Gastroesophageal sphincter (tissue), 4 donors: ENCODE measurements at regions not wholly inside any gene's neighbourhood (a gene's known extent, or its start where the extent isn't known, plus 50 kb on each side); places are given as distances from the start of the nearest gene placed in this dataset.

Source experiments
- ATAC-seq: fragments of 150-250 bp; one replicate; pipeline ENCODE4 v1.9.1; 2016; ENCODE audit warnings: mild to moderate bottlenecking, moderate library complexity
- H3K27ac ChIP-seq, 4 donors: fragments of 200-600 bp; sonication (generic) in 3 of 4; 1 replicate in 3 of 4; 2 replicates in 1 of 4; pipeline ENCODE4 v1.5.1; 2016 to 2019
- H3K27me3 ChIP-seq: fragments of 200-600 bp; sonication (generic); one replicate; pipeline ENCODE4 v1.5.1; 2019
- H3K36me3 ChIP-seq, 2 donors: fragments of 200-600 bp; sonication (generic); one replicate each; pipeline ENCODE4 v1.5.1; 2019; ENCODE audit warnings: control low read depth in 1 of 2
- H3K4me1 ChIP-seq, 3 donors: fragments of 200-600 bp; sonication (generic); 1 replicate in 2 of 3; 2 replicates in 1 of 3; pipeline ENCODE4 v1.5.1; 2016 to 2019; ENCODE audit warnings: control low read depth in 2 of 3
- H3K4me3 ChIP-seq, 2 donors: fragments of 200-600 bp; sonication (generic); one replicate each; pipeline ENCODE4 v1.5.1; 2019; ENCODE audit warnings: mild to moderate bottlenecking in 1 of 2, moderate library complexity in 1 of 2
- H3K9me3 ChIP-seq, 3 donors: fragments of 200-600 bp; sonication (generic); one replicate each; pipeline ENCODE4 v1.5.1; 2017 to 2019; ENCODE audit warnings: control low read depth in 2 of 3
- CTCF ChIP-seq, 4 experiments: fragments of 200-600 bp in 2 of 4; fragments of 450-650 bp in 2 of 4; sonication (generic) in 1 of 4; IDR thresholded peaks; one replicate each; pipeline ENCODE4 v1.5.1; 2017 to 2019; ENCODE audit warnings: antibody characterized with exemption in 4 of 4, mild to moderate bottlenecking in 2 of 4, moderate library complexity in 2 of 4
- EP300 ChIP-seq: sonication (generic); formaldehyde crosslinking; IDR thresholded peaks from one replicate; pipeline ENCODE4 v1.6.1; 2017; ENCODE audit warnings: antibody characterized with exemption, mild to moderate bottlenecking
- POLR2A ChIP-seq, 2 donors: fragments of 450-650 bp; IDR thresholded peaks; one replicate each; pipeline ENCODE4 v1.6.1; 2017; ENCODE audit warnings: antibody characterized with exemption in 2 of 2, mild to moderate bottlenecking in 2 of 2, moderate library complexity in 1 of 2
- POLR2AphosphoS5 ChIP-seq: sonication (generic); formaldehyde crosslinking; IDR thresholded peaks from one replicate; pipeline ENCODE4 v1.6.1; 2017; ENCODE audit warnings: antibody characterized with exemption
- WGBS, 2 donors: methylation state at CpG; one replicate each; pipeline ENCODE4 v1.1.5; 2018; ENCODE audit warnings: low coverage in 1 of 2; 5-methylcytosine and 5-hydroxymethylcytosine counted together

DNA sequence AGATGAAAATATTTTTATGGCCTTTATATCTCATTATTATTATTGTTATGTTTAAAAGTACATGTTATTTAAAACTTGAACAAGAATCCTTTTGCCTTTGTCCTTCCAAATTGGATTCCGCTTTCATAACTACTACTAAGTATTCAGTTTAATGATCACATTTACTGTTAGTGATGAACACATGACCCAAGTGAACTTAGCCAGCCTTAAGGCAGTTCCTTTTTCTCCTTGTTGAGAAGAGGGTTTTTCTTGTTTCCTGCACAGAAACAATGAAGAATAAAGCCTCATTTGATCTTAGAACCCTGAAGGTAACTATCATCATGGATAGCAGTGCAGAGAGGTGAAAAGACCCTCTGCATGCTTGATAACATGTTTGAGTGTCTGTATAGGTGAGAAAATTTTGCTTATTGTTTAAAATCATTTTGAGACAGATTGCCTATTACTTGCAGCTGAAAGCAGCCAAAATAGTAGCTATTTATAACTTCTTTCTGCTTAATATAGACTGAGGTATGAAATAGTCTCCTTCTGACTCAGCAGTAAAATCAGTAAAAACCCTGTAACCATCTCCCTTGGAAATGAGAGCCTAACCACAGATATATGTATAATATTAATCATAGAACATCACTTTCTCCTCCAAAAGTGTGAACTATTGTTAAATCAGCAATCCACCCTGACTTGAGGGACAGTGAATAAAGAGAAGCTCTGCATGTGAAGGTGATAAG is 266.2 kb downstream of the SPATA31D1 start:
- H3K4me3 ChIP-seq: no peak overlapping the region
- no peaks in the 10 kb centered on the region for H3K9me3 ChIP-seq
- ATAC-seq: no peak
- no peaks in the 10 kb centered on the region for H3K36me3 ChIP-seq
- H3K27ac ChIP-seq: no peak overlapping the region
- 89 to 100% methylated on average over 1 of the region's 1 CpG for WGBS, 2 donors
- TF ChIP-seq CTCF (IDR thresholded peaks at IDR 0.05): no peak
- no peak for TF ChIP-seq EP300
- TF ChIP-seq POLR2A (IDR thresholded peaks at IDR 0.05): no peak
- no peak for TF ChIP-seq POLR2AphosphoS5
- H3K4me1 ChIP-seq: no peaks in the 10 kb centered on the region
- no peaks in the 10 kb centered on the region for H3K27me3 ChIP-seq

DNA sequence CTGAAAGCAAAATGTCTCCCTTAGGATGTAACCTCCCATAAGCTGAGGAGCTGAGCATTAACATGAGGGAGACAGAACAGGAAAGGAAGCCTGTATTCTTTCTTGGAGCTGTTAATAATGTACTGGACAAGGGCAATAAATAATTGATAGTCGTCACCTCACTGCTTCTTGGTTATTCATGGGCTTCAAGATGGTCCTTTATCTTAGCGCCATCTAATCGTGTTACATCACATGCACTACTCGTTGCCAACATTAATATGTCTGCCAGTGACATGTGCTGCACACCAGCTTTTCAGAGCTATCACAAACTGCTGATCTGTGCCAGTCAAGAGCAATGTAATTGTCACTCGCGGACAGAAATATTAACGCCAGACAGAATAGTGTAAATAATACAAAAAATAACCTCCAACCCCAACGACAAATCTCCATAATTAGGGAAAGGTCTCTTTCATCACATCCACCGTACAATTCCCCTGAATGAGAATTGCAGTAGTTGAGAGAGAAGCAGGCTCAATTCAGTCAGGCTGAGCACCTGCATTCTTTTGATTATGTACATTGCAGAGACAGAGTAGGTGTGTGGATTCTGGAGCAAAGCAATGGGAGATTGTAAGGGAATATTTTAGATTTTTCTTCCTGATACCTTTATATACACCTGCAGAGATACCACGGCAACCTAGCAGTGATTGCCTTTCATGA is 267.1 kb downstream of the SPATA31D1 start:
- TF ChIP-seq POLR2A (IDR thresholded peaks at IDR 0.05) (no peak), CTCF (IDR thresholded peaks at IDR 0.05) (no peak), POLR2AphosphoS5 (no peak), EP300 (no peak)
- Histone ChIP-seq H3K27ac (no peak overlapping the region), H3K36me3 (no peaks in the 10 kb centered on the region), H3K27me3 (no peaks in the 10 kb centered on the region), H3K9me3 (no peaks in the 10 kb centered on the region), H3K4me3 (no peak overlapping the region), H3K4me1 (no peaks in the 10 kb centered on the region)
- WGBS, 2 donors: 79 to 89% methylated on average over 10 of the region's 10 CpGs
- ATAC-seq: no peak

- no peak for TF ChIP-seq CTCF (IDR thresholded peaks at IDR 0.05)
- TF ChIP-seq POLR2A (IDR thresholded peaks at IDR 0.05): no peak
- TF ChIP-seq EP300: no peak
- TF ChIP-seq POLR2AphosphoS5: no peak
- no peak for ATAC-seq
- Histone ChIP-seq H3K36me3 (no peaks in the 10 kb centered on the region), H3K4me3 (no peak overlapping the region), H3K4me1 (no peaks in the 10 kb centered on the region), H3K27me3 (no peaks in the 10 kb centered on the region), H3K27ac (no peak overlapping the region), H3K9me3 (no peaks in the 10 kb centered on the region)
- 75 to 92% methylated on average over 2 of the region's 2 CpGs for WGBS, 2 donors
These were observed 272.1 kb downstream of the SPATA31D1 start for GRCh38 chr9:82260691-82261090.

GRCh38 chr9:82263619-82264018 is 275.0 kb downstream of the SPATA31D1 start:
- H3K27ac ChIP-seq: no peak overlapping the region
- WGBS, 2 donors: 88 to 93% methylated on average over 1 of the region's 1 CpG
- no peak for ATAC-seq
- no peaks in the 10 kb centered on the region for H3K4me1 ChIP-seq
- no peaks in the 10 kb centered on the region for H3K27me3 ChIP-seq
- TF ChIP-seq POLR2AphosphoS5: no peak
- no peak for TF ChIP-seq EP300
- H3K4me3 ChIP-seq: no peak overlapping the region
- no peaks in the 10 kb centered on the region for H3K9me3 ChIP-seq
- H3K36me3 ChIP-seq: no peaks in the 10 kb centered on the region

GRCh38 chr9:82271106-82271561 is 282.6 kb downstream of the SPATA31D1 start:
- no peaks in the 10 kb centered on the region for H3K27me3 ChIP-seq
- no peak for ATAC-seq
- WGBS, 2 donors: 50 to 67% methylated on average over 1 of the region's 1 CpG
- no peak for TF ChIP-seq CTCF (IDR thresholded peaks at IDR 0.05)
- no peak for TF ChIP-seq POLR2A (IDR thresholded peaks at IDR 0.05)
- no peak for TF ChIP-seq EP300
- no peak for TF ChIP-seq POLR2AphosphoS5
- no peak overlapping the region for H3K27ac ChIP-seq
- no peaks in the 10 kb centered on the region for H3K9me3 ChIP-seq
- no peaks in the 10 kb centered on the region for H3K4me1 ChIP-seq
- no peak overlapping the region for H3K4me3 ChIP-seq
- no peaks in the 10 kb centered on the region for H3K36me3 ChIP-seq
